HCT116 (cell line): ENCODE measurements at regions not wholly inside any gene's neighbourhood (a gene's known extent, or its start where the extent isn't known, plus 50 kb on each side); places are given as distances from the start of the nearest gene placed in this dataset.

Experiments
- ATAC-seq: fragments of 200-7000 bp; cut with Tn5 transposase; 2 replicates; pipeline ENCODE4 v1.9.1; 2020; ENCODE audit warnings: mild to moderate bottlenecking, moderate library complexity
- BruUV-seq: library from RNA; stranded (reverse); fragments of 400-500 nt; replicated peaks from 2 replicates; lab custom pipeline; 2021; lab: Mats Ljungman, UMichigan
- CTCF ChIA-PET: fragments of 300-600 bp; sonication (Branson Sonifier 250); formaldehyde crosslinking; loops from one replicate; lab custom pipeline; 2021; ENCODE audit warnings: antibody characterized with exemption; lab: Charles Lee
- POLR2A ChIA-PET: fragments of 300-600, 350-600 bp; sonication (Branson Sonifier 250); formaldehyde crosslinking; loops from one replicate; lab custom pipeline; 2021; ENCODE audit warnings: antibody characterized with exemption; lab: Charles Lee
- RAD21 ChIA-PET, 2 experiments: fragments of 300-600 bp; sonication (Branson Sonifier 250); formaldehyde crosslinking; loops; one replicate each; lab custom pipeline; 2023; ENCODE audit warnings: low total read pairs in 2 of 2; ENCODE audit not compliant: uncharacterized antibody in 2 of 2, unreplicated experiment in 2 of 2, low non-redundant PET in 1 of 2; lab: Charles Lee
- DNase-seq: peaks from one replicate; pipeline ENCODE4 v3.0.0-alpha.2; 2010; ENCODE audit warnings: low read depth, low spot score
- H2AFZ ChIP-seq: fragments of 200-600 bp; shearing (Covaris generic), sonication (generic); 2 replicates; pipeline ENCODE4 v1.6.1; 2017; ENCODE audit warnings: low read depth, mixed run types, mixed read lengths, antibody characterized with exemption, low read length; ENCODE audit not compliant: poor library complexity, severe bottlenecking
- H3K27ac ChIP-seq: 2 replicates; pipeline ENCODE4 v1.5.1; 2012; ENCODE audit warnings: low read depth, low read length
- H3K27me3 ChIP-seq: fragments of 200-600 bp; sonication (generic); 2 replicates; pipeline ENCODE4 v1.6.1; 2016; ENCODE audit warnings: mixed run types, low read length, mixed read lengths; ENCODE audit not compliant: insufficient read depth
- H3K36me3 ChIP-seq, 2 experiments: fragments of 200-500 bp in 1 of 2; fragments of 200-600 bp in 1 of 2; sonication (Bioruptor generic) in 1 of 2; sonication (generic) in 1 of 2; 2 replicates each; pipeline versions ENCODE4 v1.5.1 to v1.6.1; 2014 to 2016; ENCODE audit warnings: low read length in 2 of 2, inconsistent platforms in 1 of 2, mixed read lengths in 1 of 2, mixed run types in 1 of 2; ENCODE audit not compliant: insufficient read depth in 2 of 2, control insufficient read depth in 1 of 2
- H3K4me1 ChIP-seq, 2 experiments: fragments of 200-600 bp in 1 of 2; sonication (generic) in 1 of 2; 2 replicates each; pipeline versions ENCODE4 v1.5.1 to v1.6.1; 2012 to 2017; ENCODE audit warnings: low read length in 2 of 2, inconsistent platforms in 1 of 2, mild to moderate bottlenecking in 1 of 2, mixed read lengths in 1 of 2, mixed run types in 1 of 2, moderate library complexity in 1 of 2; ENCODE audit not compliant: insufficient read depth in 2 of 2, control insufficient read depth in 1 of 2
- H3K4me2 ChIP-seq: fragments of 200-600 bp; sonication (generic); 2 replicates; pipeline ENCODE4 v1.6.1; 2017; ENCODE audit warnings: mixed run types, low read length, mixed read lengths
- H3K4me3 ChIP-seq, 2 experiments: fragments of 200-600 bp in 1 of 2; sonication (generic) in 1 of 2; replicated peaks in 1 of 2; 2 replicates each; pipeline ENCODE4 v1.5.1; 2011 to 2016; ENCODE audit warnings: low read length in 2 of 2, control low read depth in 1 of 2, low read depth in 1 of 2, mild to moderate bottlenecking in 1 of 2, mixed read lengths in 1 of 2, mixed run types in 1 of 2
- H3K79me2 ChIP-seq: fragments of 200-600 bp; sonication (generic); 2 replicates; pipeline ENCODE4 v1.6.1; 2017; ENCODE audit warnings: mild to moderate bottlenecking, mixed run types, low read length, moderate library complexity, mixed read lengths; ENCODE audit not compliant: insufficient read depth
- H3K9ac ChIP-seq: fragments of 200-600 bp; sonication (generic); 2 replicates; pipeline ENCODE4 v1.6.1; 2016; ENCODE audit warnings: low read length, mixed read lengths
- H3K9me2 ChIP-seq: fragments of 200-600 bp; sonication (generic), shearing (Covaris generic); 2 replicates; pipeline ENCODE4 v1.6.1; 2017; ENCODE audit warnings: mixed run types, mild to moderate bottlenecking, moderate library complexity; ENCODE audit not compliant: insufficient read depth
- H3K9me3 ChIP-seq, 2 experiments: fragments of 200-500 bp in 1 of 2; fragments of 200-600 bp in 1 of 2; sonication (Bioruptor generic) in 1 of 2; sonication (generic) in 1 of 2; 2 replicates each; pipeline ENCODE4 v1.6.1; 2014 to 2017; ENCODE audit warnings: low read length in 2 of 2, mixed read lengths in 2 of 2, inconsistent platforms in 1 of 2, low read depth in 1 of 2, mild to moderate bottlenecking in 1 of 2, mixed run types in 1 of 2, moderate library complexity in 1 of 2; ENCODE audit not compliant: control insufficient read depth in 1 of 2, insufficient read depth in 1 of 2
- H4K20me1 ChIP-seq: fragments of 200-600 bp; sonication (generic), shearing (Covaris generic); 2 replicates; pipeline ENCODE4 v1.6.1; 2017; ENCODE audit warnings: mixed run types, mild to moderate bottlenecking, moderate library complexity; ENCODE audit not compliant: insufficient read depth
- ATF3 ChIP-seq: IDR thresholded peaks from 2 replicates; pipeline ENCODE4 v1.6.1; 2012
- CEBPB ChIP-seq: IDR thresholded peaks from 2 replicates; pipeline ENCODE4 v1.6.1; 2012; ENCODE audit warnings: low read depth
- CTCF ChIP-seq, 3 experiments: fragments of 200-600 bp in 1 of 3; sonication (generic) in 1 of 3; IDR thresholded peaks in 2 of 3; conservative IDR thresholded peaks in 1 of 3; 2 replicates each; pipeline ENCODE4 v1.5.1; 2012 to 2017; ENCODE audit warnings: low read depth in 2 of 3, low read length in 2 of 3, antibody characterized with exemption in 1 of 3, borderline replicate concordance in 1 of 3, control low read depth in 1 of 3, mild to moderate bottlenecking in 1 of 3, mixed read lengths in 1 of 3, mixed run types in 1 of 3, moderate library complexity in 1 of 3; ENCODE audit not compliant: insufficient read depth in 1 of 3
- EGR1 ChIP-seq: IDR thresholded peaks from 2 replicates; pipeline ENCODE4 v1.6.1; 2012; ENCODE audit warnings: low read depth
- EZH2 ChIP-seq: fragments of 200-600 bp; sonication (generic); IDR thresholded peaks from 2 replicates; pipeline ENCODE4 v1.6.1; 2017; ENCODE audit warnings: antibody characterized with exemption, mixed run types
- JUND ChIP-seq: IDR thresholded peaks from 2 replicates; pipeline ENCODE4 v1.6.1; 2012
- POLR2A ChIP-seq: IDR thresholded peaks from 2 replicates; pipeline ENCODE4 v1.7.0; 2011; ENCODE audit warnings: borderline replicate concordance; ENCODE audit not compliant: insufficient read depth, insufficient read length; ENCODE audit errors: extremely low read depth
- SIN3A ChIP-seq: IDR thresholded peaks from 2 replicates; pipeline ENCODE4 v1.6.1; 2012; ENCODE audit warnings: low read depth
- SRF ChIP-seq: IDR thresholded peaks from 2 replicates; pipeline ENCODE4 v1.6.1; 2012; ENCODE audit warnings: low read depth
- TCF7L2 ChIP-seq: IDR thresholded peaks from 2 replicates; pipeline ENCODE4 v1.7.0; 2011; ENCODE audit warnings: borderline replicate concordance, inconsistent platforms; ENCODE audit not compliant: insufficient read depth, insufficient read length; ENCODE audit errors: extremely low read depth
- ZFX ChIP-seq: fragments of 450-650 bp; IDR thresholded peaks from 2 replicates; pipeline ENCODE4 v1.6.1; 2017
- ZNF274 ChIP-seq: fragments of 200-500 bp; sonication (Bioruptor generic); IDR thresholded peaks from 2 replicates; pipeline ENCODE4 v1.6.1; 2014; ENCODE audit warnings: mild to moderate bottlenecking, low read depth, low read length, inconsistent platforms
- intact Hi-C: fragments of 100-400 bp; cut with micrococcal nuclease; formaldehyde crosslinking; loops from 2 replicates; pipeline ENCODE4 v1.10.0; 2022
- TF ChIP-seq, protein P1 (sequence below): IDR thresholded peaks from 2 replicates; pipeline ENCODE4 v1.6.1; 2012; ENCODE audit warnings: low read depth
- TF ChIP-seq, protein P2 (sequence below): IDR thresholded peaks from 2 replicates; pipeline ENCODE4 v1.6.1; 2011; ENCODE audit warnings: mild to moderate bottlenecking, low read length, moderate library complexity; ENCODE audit not compliant: insufficient replicate concordance; ENCODE audit errors: extremely low read depth
- TF ChIP-seq, protein P3 (sequence below): IDR thresholded peaks from 2 replicates; pipeline ENCODE4 v1.6.1; 2012

DNA sequence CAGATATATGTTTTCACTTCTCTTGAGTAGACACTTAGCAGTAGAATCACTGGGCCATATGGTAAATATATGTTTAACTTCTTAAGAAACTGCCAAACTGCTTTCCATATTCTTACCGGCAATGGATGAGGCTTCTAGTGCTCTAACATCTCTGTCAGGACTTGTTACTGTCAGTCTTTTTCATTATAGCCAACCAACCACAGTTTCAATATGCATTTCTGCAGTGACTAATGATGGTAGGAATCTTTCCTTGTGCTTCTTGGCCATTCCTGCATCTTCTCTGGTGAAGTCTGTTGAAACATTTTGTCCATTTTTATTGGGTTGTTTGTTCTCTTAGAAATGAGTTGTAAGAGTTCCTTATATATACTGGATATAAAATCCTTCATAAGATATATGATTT lies 66.0 kb upstream of the SYNDIG1 start:
- Histone ChIP-seq H3K4me2 (no peak overlapping the region), H3K27me3 (no peaks in the 10 kb centered on the region), H3K9me2 (no peaks in the 10 kb centered on the region), H3K79me2 (no peaks in the 10 kb centered on the region), H3K4me3 (no peak overlapping the region), H3K27ac (no peak overlapping the region), H3K9me3 (0 out of 4 replicates have a peak, but pooled peaks cover 0 to 3% of the 10 kb centered on the region in 2 experiments), H3K9ac (no peak overlapping the region), H4K20me1 (no peaks in the 10 kb centered on the region), H3K36me3 (no peaks in the 10 kb centered on the region), H2AFZ (no peak overlapping the region), H3K4me1 (no peaks in the 10 kb centered on the region)
- TF ChIP-seq POLR2A, result no peak
- TF ChIP-seq ZNF274, result no peak
- TF ChIP-seq, protein P1, sequence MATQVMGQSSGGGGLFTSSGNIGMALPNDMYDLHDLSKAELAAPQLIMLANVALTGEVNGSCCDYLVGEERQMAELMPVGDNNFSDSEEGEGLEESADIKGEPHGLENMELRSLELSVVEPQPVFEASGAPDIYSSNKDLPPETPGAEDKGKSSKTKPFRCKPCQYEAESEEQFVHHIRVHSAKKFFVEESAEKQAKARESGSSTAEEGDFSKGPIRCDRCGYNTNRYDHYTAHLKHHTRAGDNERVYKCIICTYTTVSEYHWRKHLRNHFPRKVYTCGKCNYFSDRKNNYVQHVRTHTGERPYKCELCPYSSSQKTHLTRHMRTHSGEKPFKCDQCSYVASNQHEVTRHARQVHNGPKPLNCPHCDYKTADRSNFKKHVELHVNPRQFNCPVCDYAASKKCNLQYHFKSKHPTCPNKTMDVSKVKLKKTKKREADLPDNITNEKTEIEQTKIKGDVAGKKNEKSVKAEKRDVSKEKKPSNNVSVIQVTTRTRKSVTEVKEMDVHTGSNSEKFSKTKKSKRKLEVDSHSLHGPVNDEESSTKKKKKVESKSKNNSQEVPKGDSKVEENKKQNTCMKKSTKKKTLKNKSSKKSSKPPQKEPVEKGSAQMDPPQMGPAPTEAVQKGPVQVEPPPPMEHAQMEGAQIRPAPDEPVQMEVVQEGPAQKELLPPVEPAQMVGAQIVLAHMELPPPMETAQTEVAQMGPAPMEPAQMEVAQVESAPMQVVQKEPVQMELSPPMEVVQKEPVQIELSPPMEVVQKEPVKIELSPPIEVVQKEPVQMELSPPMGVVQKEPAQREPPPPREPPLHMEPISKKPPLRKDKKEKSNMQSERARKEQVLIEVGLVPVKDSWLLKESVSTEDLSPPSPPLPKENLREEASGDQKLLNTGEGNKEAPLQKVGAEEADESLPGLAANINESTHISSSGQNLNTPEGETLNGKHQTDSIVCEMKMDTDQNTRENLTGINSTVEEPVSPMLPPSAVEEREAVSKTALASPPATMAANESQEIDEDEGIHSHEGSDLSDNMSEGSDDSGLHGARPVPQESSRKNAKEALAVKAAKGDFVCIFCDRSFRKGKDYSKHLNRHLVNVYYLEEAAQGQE, result no peak
- TF ChIP-seq CTCF (IDR thresholded peaks at IDR 0.05 in 2 of 3, conservative IDR thresholded peaks at IDR 0.05 in 1 of 3; ENCODE audit: borderline replicate concordance in 1 of 3, insufficient read depth in 1 of 3, low read depth in 2 of 3, low read length in 2 of 3), result no peak
- TF ChIP-seq EZH2, result no peak
- TF ChIP-seq SRF, result no peak
- TF ChIP-seq SIN3A, result no peak
- no peak for TF ChIP-seq JUND
- no peak for TF ChIP-seq ATF3
- TF ChIP-seq TCF7L2, result no peak
- no peak for TF ChIP-seq EGR1
- TF ChIP-seq ZFX, result no peak
- TF ChIP-seq, protein P2, sequence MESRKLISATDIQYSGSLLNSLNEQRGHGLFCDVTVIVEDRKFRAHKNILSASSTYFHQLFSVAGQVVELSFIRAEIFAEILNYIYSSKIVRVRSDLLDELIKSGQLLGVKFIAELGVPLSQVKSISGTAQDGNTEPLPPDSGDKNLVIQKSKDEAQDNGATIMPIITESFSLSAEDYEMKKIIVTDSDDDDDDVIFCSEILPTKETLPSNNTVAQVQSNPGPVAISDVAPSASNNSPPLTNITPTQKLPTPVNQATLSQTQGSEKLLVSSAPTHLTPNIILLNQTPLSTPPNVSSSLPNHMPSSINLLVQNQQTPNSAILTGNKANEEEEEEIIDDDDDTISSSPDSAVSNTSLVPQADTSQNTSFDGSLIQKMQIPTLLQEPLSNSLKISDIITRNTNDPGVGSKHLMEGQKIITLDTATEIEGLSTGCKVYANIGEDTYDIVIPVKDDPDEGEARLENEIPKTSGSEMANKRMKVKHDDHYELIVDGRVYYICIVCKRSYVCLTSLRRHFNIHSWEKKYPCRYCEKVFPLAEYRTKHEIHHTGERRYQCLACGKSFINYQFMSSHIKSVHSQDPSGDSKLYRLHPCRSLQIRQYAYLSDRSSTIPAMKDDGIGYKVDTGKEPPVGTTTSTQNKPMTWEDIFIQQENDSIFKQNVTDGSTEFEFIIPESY, result no peak
- TF ChIP-seq CEBPB, result no peak
- TF ChIP-seq, protein P3, sequence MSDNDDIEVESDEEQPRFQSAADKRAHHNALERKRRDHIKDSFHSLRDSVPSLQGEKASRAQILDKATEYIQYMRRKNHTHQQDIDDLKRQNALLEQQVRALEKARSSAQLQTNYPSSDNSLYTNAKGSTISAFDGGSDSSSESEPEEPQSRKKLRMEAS, result no peak
- DNase-seq (no peak), ATAC-seq (no peak)
- POLR2A ChIA-PET, result no interaction called here
- CTCF ChIA-PET, result no interaction called here
- intact Hi-C loops, result no loop called here
- RAD21 ChIA-PET, result no interaction called here
- BruUV-seq, result no TSS peak
